Activated CD4-positive, alpha-beta T cell treated with anti-CD3 and anti-CD28 coated beads, Interleukin-2, amount 10 ng/mL, durations not matched to agents 24 days and 14 days (primary cell): ENCODE measurements at regions not wholly inside any gene's neighbourhood (a gene's known extent, or its start where the extent isn't known, plus 50 kb on each side); places are given as distances from the start of the nearest gene placed in this dataset.

Experiments used
- DNase-seq: peaks from one replicate; pipeline ENCODE4 v3.0.0; 2022
- H3K27ac Mint-ChIP-seq: one replicate; pipeline ENCODE4 v1.8.0; 2022; ENCODE audit warnings: mild to moderate bottlenecking, mixed read lengths
- H3K27me3 Mint-ChIP-seq: one replicate; pipeline ENCODE4 v1.8.0; 2022; ENCODE audit warnings: mixed read lengths
- H3K36me3 Mint-ChIP-seq: one replicate; pipeline ENCODE4 v1.8.0; 2022; ENCODE audit warnings: low read depth, mild to moderate bottlenecking, mixed read lengths
- H3K4me1 Mint-ChIP-seq: one replicate; pipeline ENCODE4 v1.8.0; 2021; ENCODE audit warnings: mixed read lengths
- H3K4me3 Mint-ChIP-seq: one replicate; pipeline ENCODE4 v1.8.0; 2022; ENCODE audit warnings: mild to moderate bottlenecking, moderate library complexity, mixed read lengths
- H3K9me3 Mint-ChIP-seq: one replicate; pipeline ENCODE4 v1.8.0; 2021; ENCODE audit warnings: mixed read lengths
- intact Hi-C: fragments of 100-400 bp; cut with micrococcal nuclease; formaldehyde crosslinking; loops from one replicate; pipeline ENCODE4 v1.15.1; 2023

DNA sequence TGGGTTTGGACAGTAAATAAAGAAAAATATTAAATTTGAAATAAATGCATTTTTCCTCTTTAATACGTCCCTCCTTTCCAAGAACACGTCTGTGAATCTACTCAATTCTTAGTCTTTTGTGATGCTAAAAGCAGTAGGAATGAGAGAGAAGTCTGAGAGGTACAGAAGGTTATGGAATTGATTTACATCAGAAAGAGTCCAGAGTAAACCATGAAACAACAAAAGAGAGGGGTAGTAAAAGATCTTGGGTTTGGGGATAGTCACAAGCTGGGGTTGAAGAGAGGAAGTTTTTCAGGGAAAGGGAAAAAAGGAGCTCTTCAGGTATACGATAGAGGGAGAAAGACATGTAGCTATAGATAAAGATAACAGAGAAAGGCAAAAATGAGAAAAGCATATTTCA is 215.4 kb downstream of the RAB28 start:
- Mint-ChIP-seq H3K27ac (no peak overlapping the region), H3K9me3 (peaks cover 7% of the 10 kb centered on the region), H3K4me3 (no peak overlapping the region), H3K36me3 (no peaks in the 10 kb centered on the region), H3K4me1 (no peaks in the 10 kb centered on the region), H3K27me3 (no peaks in the 10 kb centered on the region)
- no peak for DNase-seq
- intact Hi-C loops: loop anchor here (10.0 kb wide), 1 partner anchor 56 kb away; no protein-coding TSS in a partner anchor

DNA sequence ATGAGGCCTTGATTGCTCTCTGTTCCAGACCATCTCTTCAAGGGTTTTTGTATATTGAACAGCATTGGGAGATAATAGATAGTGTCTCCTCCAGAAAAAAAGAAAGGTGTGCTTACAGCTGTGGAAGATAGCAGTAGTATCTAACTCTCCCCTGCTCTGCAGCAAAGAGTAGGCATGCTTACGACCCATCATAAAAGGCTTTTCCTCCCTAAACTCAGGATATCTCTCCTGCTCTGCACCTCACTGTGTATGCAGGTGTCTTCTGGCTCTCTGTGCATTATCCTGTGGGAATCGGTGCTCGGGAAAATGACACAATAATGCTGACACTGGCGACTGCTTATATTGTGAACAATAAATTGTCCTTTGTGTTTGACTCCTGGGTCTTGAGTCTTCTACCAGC is 216.0 kb downstream of the RAB28 start:
- H3K9me3 Mint-ChIP-seq: peaks cover 4% of the 10 kb centered on the region
- H3K4me1 Mint-ChIP-seq: no peaks in the 10 kb centered on the region
- H3K27me3 Mint-ChIP-seq: no peaks in the 10 kb centered on the region
- intact Hi-C loops: loop anchor here (10.0 kb wide), 1 partner anchor 57 kb away; no protein-coding TSS in a partner anchor
- no peak overlapping the region for H3K27ac Mint-ChIP-seq
- H3K4me3 Mint-ChIP-seq: no peak overlapping the region
- DNase-seq: no peak
- no peaks in the 10 kb centered on the region for H3K36me3 Mint-ChIP-seq

DNA sequence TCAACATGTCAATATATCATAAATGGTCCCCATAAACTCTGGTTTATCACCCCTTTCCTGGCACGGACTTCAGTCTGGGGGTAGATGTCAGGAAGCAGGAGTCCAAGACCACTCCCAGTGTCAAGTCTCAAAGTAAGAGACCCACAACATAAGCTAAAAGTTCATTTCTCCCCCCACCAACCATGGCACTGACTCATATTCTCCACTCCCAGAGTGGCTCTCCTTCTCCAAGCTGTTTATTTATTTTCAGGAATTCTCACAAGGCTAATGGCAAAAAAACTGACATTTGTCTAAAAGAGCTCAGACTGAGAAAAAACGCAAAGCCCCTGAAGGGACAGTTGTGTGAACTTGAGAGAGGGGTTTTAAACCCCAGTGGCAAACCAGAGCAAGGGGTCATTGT is 217.0 kb downstream of the RAB28 start:
- no peak overlapping the region for H3K4me3 Mint-ChIP-seq
- DNase-seq: no peak
- no peaks in the 10 kb centered on the region for H3K4me1 Mint-ChIP-seq
- intact Hi-C loops: loop anchor here (10.0 kb wide), 1 partner anchor 58 kb away; no protein-coding TSS in a partner anchor
- H3K27me3 Mint-ChIP-seq: no peaks in the 10 kb centered on the region
- peaks cover 4% of the 10 kb centered on the region for H3K9me3 Mint-ChIP-seq
- no peak overlapping the region for H3K27ac Mint-ChIP-seq
- H3K36me3 Mint-ChIP-seq: no peaks in the 10 kb centered on the region

DNA sequence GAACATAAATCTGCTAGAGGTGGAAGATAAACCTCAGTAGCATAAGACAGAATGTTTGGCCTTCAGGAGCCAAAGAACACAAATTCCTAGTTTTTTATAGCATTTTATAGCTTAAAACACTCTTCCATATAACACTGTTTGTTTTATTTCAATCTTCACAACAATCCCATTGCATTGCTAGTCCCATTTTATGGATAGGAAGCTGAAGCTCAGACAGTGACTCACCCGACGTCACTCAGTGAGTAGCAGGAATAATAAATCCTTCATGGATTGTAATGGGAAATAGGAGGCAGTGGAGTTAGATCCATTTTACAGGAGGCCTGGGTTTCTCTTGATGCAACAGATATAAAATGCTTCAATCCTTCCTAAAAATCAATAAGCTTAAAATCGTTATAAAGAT is 217.5 kb downstream of the RAB28 start:
- Mint-ChIP-seq H3K4me1 (no peaks in the 10 kb centered on the region), H3K36me3 (no peaks in the 10 kb centered on the region), H3K27me3 (no peaks in the 10 kb centered on the region), H3K9me3 (peaks cover 4% of the 10 kb centered on the region), H3K27ac (no peak overlapping the region), H3K4me3 (no peak overlapping the region)
- DNase-seq: no peak
- intact Hi-C loops: loop anchor here (10.0 kb wide), 1 partner anchor 58 kb away; no protein-coding TSS in a partner anchor

DNA sequence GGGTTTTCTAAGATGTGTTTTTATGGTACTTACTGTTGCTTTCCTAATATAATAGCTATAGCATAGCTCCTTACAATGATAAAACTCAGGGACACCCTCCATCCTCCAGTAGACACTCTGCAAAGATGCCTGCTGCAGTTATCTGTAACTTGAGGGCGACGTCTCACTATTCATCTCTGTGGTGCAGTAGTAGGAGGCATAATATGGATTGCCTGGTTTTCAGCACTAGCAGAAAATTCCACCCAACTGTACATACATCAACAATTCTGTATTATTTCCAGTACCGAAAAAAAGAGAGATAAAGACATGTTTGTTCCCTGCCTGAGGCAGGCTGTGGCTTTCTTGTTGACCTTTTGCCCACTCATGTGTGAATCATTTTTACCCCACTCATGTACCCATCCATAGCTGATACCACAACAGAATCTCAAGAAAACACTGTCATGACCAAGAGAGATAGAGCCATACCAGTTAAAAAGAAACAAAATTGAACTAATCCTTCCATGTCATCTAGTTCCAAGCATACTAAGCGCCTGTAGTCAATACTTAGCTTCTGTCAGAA is 220.1 kb downstream of the RAB28 start:
- Mint-ChIP-seq H3K36me3 (no peaks in the 10 kb centered on the region), H3K4me1 (no peaks in the 10 kb centered on the region), H3K27ac (no peak overlapping the region), H3K9me3 (no peaks in the 10 kb centered on the region), H3K4me3 (no peak overlapping the region), H3K27me3 (no peaks in the 10 kb centered on the region)
- intact Hi-C loops: loop anchor here (10.0 kb wide), 1 partner anchor 61 kb away; no protein-coding TSS in a partner anchor
- DNase-seq: peak; percentile 14

DNA sequence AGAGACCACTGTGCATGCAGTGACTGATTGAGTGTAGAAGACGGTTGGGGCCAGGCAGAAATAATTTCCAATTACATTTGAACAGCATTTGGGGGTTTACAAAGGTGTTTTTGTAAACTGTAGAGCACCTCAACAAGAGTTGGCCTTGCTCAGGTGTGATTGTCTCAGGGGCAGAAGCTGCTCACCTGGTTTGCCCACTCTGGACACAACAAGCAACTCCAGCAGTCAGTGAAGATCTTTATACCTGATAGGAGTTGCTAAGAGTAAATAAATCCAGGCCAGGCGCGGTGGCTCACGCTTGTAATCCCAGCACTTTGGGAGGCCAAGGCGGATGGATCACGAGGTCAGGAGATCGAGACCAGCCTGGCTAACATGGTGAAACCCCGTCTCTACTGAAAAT is 221.3 kb downstream of the RAB28 start:
- H3K27ac Mint-ChIP-seq: no peak overlapping the region
- H3K36me3 Mint-ChIP-seq: no peaks in the 10 kb centered on the region
- H3K4me3 Mint-ChIP-seq: no peak overlapping the region
- H3K27me3 Mint-ChIP-seq: no peaks in the 10 kb centered on the region
- H3K4me1 Mint-ChIP-seq: no peaks in the 10 kb centered on the region
- intact Hi-C loops: loop anchor here (10.0 kb wide), 1 partner anchor 62 kb away; no protein-coding TSS in a partner anchor
- no peaks in the 10 kb centered on the region for H3K9me3 Mint-ChIP-seq
- DNase-seq: peak; percentile 11

DNA sequence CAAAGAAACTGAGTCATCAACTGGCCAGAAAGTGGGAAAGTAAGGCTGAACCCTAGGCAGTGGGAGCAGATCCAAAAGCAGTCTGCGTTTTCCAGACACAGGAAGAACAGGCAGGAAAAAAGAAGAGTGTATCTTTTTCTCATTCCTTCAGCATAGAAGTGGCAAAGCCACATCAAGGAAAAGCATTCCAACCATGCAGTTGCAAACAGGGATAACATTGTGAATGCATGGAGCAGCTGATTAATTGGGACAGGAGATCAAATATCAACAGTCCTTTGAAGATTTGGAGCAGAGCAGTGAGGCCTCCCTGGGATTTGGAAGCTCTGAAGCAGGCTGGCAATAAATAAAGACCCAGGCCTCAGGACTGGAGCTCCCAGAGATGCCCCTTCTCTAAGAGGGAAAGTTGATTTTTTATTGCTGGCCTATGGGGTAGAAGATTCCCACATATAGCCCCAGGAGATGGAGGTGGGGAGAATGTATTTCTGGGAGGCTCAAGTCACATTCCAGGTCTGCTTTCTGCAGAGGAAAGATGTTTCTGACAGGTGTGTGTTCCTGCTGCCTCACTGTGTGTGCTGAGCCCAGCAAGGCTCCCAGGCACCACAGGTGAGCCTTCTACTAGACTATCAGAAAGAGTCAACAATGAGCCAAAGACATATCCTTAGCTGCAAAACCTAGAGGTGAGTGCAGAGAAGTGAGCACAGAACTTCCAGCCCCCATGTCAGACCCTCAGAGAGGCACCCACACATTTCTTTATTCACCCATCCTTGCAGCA is 222.5 kb downstream of the RAB28 start:
- Mint-ChIP-seq H3K36me3 (no peaks in the 10 kb centered on the region), H3K27me3 (no peaks in the 10 kb centered on the region), H3K4me1 (no peaks in the 10 kb centered on the region), H3K27ac (no peak overlapping the region), H3K4me3 (no peak overlapping the region), H3K9me3 (no peaks in the 10 kb centered on the region)
- intact Hi-C loops: loop anchor here (10.0 kb wide), 1 partner anchor 63 kb away; no protein-coding TSS in a partner anchor
- DNase-seq: peak; percentile 29

DNA sequence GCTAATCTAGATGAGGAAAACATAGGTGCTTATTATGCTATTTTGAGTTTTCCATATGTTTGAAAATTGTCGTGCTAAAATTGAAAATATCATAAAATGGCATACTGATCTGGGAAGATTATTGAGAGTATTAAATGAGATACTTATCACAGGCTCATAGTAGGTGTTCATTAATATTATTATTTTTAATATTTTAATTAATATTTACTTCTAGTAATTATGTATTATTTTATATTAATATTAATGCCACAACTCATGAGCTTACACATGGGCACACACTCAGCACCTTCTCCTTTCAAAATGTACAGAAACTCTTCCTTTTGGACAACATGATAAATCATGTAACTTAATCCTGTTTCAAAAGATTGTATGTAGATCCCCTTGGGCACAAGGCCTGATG is 223.6 kb downstream of the RAB28 start:
- Mint-ChIP-seq H3K4me3 (no peak overlapping the region), H3K27ac (no peak overlapping the region), H3K9me3 (no peaks in the 10 kb centered on the region), H3K4me1 (no peaks in the 10 kb centered on the region), H3K27me3 (no peaks in the 10 kb centered on the region), H3K36me3 (no peaks in the 10 kb centered on the region)
- no peak for DNase-seq
- intact Hi-C loops: loop anchor here (10.0 kb wide), 1 partner anchor 64 kb away; no protein-coding TSS in a partner anchor

DNA sequence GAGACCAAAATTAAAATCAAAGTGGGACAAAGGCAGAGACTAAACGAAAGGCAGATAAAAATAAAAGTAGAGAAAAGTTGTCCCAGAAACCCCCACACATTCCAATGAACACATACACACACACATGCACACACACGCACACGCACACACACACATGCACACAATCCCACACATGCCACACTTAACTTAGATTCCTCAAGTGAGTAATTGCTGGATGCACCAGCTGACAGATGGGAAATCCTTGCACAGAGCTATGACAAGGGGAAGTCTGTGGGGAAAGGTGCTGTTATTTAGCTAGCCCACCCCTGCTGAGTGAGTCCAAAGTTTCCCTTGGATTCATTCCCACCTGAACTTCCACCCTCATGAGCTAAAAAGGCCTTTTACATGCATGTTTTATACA is 233.9 kb downstream of the RAB28 start:
- intact Hi-C loops: no loop called here
- H3K9me3 Mint-ChIP-seq: peaks cover 18% of the 10 kb centered on the region
- H3K4me3 Mint-ChIP-seq: no peak overlapping the region
- H3K36me3 Mint-ChIP-seq: no peaks in the 10 kb centered on the region
- H3K27me3 Mint-ChIP-seq: no peaks in the 10 kb centered on the region
- no peaks in the 10 kb centered on the region for H3K4me1 Mint-ChIP-seq
- DNase-seq: no peak
- no peak overlapping the region for H3K27ac Mint-ChIP-seq

DNA sequence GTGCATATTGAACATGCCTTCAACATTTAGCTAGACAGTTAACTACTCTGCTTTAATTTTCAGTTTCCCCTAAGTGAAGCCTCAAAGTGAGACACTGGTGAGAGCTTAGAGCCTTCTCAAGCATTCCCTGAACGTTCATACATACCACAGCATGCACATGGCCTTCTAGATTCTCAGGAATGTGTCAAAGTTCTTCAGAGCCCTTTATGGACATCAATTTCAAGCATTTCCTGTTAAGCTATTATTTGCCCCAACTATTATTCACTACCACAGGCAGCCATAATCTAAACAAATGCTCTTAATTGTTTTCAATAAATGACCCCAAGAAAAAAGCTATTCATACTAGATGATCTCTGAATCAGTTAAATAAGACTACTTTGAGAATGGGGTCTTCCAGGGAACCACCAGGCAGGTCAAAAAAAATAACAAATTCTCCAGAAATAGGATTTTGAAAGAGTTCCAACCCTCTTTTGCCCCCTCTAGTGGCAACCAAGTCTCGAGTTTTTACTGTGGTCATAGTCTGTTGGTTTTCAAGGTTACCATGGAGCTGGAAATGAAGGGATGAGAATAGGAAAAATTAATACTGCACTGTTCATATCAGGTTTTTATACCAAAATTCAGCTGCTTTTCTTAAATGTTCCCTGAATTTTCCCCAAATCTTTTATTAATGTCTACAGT is 235.4 kb downstream of the RAB28 start:
- DNase-seq: no peak
- Mint-ChIP-seq H3K27ac (no peak overlapping the region), H3K27me3 (no peaks in the 10 kb centered on the region), H3K9me3 (peaks cover 18% of the 10 kb centered on the region), H3K4me3 (no peak overlapping the region), H3K4me1 (no peaks in the 10 kb centered on the region), H3K36me3 (no peaks in the 10 kb centered on the region)
- intact Hi-C loops: no loop called here

DNA sequence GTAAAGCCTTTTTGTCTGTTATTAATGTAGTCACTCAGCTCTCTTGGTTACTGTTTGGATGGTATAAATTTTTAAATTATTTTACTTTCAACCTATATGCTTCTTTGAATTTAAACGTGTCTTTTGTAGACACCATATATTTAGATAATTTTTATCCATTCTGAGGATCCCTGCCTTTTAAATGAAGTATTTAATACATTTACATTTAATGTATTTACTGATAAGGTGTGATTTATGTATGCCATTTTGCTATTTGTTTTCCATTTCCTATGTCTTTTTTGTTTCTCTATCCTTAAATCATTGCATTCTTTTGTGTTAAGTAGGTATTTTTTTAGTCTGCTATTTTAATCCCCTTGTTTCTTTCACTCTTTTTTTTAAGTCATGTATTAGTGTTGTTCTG is 238.0 kb downstream of the RAB28 start:
- intact Hi-C loops: no loop called here
- Mint-ChIP-seq H3K36me3 (no peaks in the 10 kb centered on the region), H3K27ac (no peak overlapping the region), H3K4me3 (no peak overlapping the region), H3K4me1 (no peaks in the 10 kb centered on the region), H3K27me3 (no peaks in the 10 kb centered on the region), H3K9me3 (peaks cover 25% of the 10 kb centered on the region)
- no peak for DNase-seq

DNA sequence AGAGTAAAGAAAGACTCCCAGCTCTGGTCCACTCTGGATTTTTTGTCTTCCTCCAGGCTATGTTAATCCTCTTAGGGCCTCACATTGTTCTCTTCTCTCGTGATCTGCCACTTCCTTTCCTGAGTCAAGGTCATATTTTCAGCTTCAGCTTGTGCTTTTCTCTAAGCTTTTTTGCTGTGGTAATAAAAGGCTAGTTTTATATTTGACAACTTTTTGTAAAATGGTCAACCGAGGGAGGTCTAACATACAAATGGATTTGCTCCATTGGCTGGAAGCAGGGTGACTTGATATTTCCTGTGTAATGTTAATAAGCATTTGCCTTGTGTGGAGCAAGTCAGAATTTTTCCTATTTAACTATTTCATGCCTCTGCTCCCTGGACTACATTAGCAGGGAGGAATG is 239.7 kb downstream of the RAB28 start:
- H3K27ac Mint-ChIP-seq: no peak overlapping the region
- intact Hi-C loops: no loop called here

DNA sequence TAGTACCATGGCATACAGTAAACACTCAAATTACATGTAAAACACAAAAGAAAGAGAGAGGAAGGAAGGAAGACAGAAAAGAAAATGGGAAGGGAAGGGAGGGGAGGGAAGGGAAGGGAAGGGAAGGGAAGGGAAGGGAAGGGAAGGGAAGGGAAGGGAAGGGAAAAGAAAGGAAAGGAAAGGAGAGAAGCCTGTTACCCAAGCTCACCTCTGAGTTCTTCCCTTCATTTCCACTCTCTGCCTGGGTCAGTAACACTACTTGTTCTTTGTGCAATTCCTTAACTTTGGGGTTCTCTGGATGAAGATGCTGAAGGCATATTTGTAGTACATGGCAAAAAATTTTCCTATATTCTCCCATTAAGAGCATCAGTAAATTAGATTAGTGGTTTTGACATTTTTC is 241.0 kb downstream of the RAB28 start:
- peaks cover 22% of the 10 kb centered on the region for H3K9me3 Mint-ChIP-seq
- H3K4me3 Mint-ChIP-seq: no peak overlapping the region
- intact Hi-C loops: no loop called here
- H3K27ac Mint-ChIP-seq: no peak overlapping the region
- no peak for DNase-seq
- no peaks in the 10 kb centered on the region for H3K4me1 Mint-ChIP-seq
- no peaks in the 10 kb centered on the region for H3K36me3 Mint-ChIP-seq
- H3K27me3 Mint-ChIP-seq: no peaks in the 10 kb centered on the region

More for the DNA sequence above, 239.7 kb downstream of the RAB28 start:
- no peak for DNase-seq
- Mint-ChIP-seq H3K4me3 (no peak overlapping the region), H3K27me3 (no peaks in the 10 kb centered on the region), H3K36me3 (no peaks in the 10 kb centered on the region), H3K9me3 (peaks cover 28% of the 10 kb centered on the region), H3K4me1 (no peaks in the 10 kb centered on the region)

DNA sequence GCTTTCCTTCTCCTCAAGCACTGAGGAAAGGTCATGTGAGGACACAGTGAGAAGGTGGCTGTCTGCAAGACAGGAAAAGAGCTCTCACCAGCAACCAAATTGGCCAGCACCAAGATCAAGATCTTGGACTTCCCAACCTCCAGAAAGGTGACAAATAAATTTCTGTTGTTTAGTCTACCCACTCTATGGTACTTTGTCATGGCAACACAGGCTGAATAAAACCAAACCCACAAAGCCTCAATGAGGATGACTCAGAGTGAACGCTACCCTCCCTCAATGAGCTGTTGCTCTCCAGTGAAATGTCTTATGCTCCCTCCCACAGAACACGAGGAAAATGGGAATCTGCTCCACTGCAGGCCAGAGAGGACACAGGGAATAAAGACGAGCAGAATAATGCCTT is 244.1 kb downstream of the RAB28 start:
- intact Hi-C loops: no loop called here
- Mint-ChIP-seq H3K27me3 (no peaks in the 10 kb centered on the region), H3K27ac (no peak overlapping the region), H3K4me3 (no peak overlapping the region), H3K9me3 (peaks cover 16% of the 10 kb centered on the region), H3K4me1 (no peaks in the 10 kb centered on the region), H3K36me3 (no peaks in the 10 kb centered on the region)
- DNase-seq: no peak
